VCaP (cell line): ENCODE measurements at regions not wholly inside any gene's neighbourhood (a gene's known extent, or its start where the extent isn't known, plus 50 kb on each side); places are given as distances from the start of the nearest gene placed in this dataset.

ENCODE experiments used
- H3K27ac ChIP-seq: fragments of 450-650 bp; 2 replicates; pipeline ENCODE4 v1.5.1; 2017
- CTCF ChIP-seq: fragments of 450-650 bp; conservative IDR thresholded peaks from 2 replicates; pipeline ENCODE4 v1.5.1; 2017; ENCODE audit warnings: mild to moderate bottlenecking, moderate library complexity

DNA sequence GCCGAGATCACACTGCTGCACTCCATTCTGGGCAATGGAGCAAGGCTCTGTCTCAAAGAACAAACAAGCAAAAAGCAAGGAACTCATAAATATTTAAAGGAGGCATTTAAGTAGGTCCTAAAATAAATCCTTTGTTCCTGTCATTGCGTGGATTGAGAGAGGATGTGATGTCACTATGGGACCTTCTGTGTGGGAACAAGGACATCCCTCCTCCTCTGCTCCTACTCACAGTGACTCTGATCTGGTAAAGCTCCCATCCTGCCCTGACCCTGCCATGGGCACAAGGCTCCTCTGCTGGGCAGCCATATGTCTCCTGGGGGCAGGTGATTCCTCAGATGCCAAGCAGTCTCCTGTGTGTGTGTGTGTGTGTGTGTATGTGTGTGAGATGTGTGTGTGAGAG is 74.1 kb upstream of the PRSS58 start:
- TF ChIP-seq CTCF, result no peak
- H3K27ac ChIP-seq, result no peak overlapping the region

GRCh38 chr7:142329062-142329790 is 71.4 kb upstream of the PRSS58 start:
- TF ChIP-seq CTCF, result no peak
- no peak overlapping the region for H3K27ac ChIP-seq

DNA sequence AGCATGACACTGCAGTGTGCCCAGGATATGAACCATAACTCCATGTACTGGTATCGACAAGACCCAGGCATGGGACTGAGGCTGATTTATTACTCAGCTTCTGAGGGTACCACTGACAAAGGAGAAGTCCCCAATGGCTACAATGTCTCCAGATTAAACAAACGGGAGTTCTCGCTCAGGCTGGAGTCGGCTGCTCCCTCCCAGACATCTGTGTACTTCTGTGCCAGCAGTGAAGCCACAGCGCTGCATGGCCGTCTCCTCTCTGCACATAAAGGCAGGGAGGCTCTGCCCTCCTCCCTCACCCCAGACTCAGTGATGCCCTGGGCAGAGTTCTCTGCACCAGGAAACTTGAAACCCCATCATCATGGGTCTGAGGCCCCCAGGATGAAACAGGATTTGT is 70.7 kb upstream of the PRSS58 start:
- H3K27ac ChIP-seq, result no peak overlapping the region
- TF ChIP-seq CTCF, result no peak

GRCh38 chr7:142327628-142328405 is 70.0 kb upstream of the PRSS58 start:
- TF ChIP-seq CTCF, result no peak
- no peak overlapping the region for H3K27ac ChIP-seq

GRCh38 chr7:142323706-142324105 is 65.8 kb upstream of the PRSS58 start:
- H3K27ac ChIP-seq, result peak overlapping the region; percentile 46; the same call in 1 of the 2 replicates
- peak; percentile 54 for TF ChIP-seq CTCF

DNA sequence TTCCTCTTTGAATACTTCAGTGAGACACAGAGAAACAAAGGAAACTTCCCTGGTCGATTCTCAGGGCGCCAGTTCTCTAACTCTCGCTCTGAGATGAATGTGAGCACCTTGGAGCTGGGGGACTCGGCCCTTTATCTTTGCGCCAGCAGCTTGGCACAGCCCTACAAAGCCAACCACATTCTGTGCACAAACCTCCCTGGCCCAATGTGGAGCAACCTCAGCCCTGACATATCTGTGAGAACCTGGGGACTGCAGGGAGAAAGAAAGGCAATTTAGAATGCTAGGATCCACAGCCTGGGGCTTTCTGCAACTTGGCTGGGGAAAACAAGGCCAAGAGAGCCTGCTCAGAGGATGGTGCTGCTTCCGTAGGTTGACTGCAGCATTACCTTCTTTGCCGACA is 63.5 kb upstream of the PRSS58 start:
- no peak overlapping the region for H3K27ac ChIP-seq

More for the DNA sequence above, 63.5 kb upstream of the PRSS58 start:
- no peak for TF ChIP-seq CTCF
